Loucy (cell line): ENCODE measurements at regions not wholly inside any gene's neighbourhood (a gene's known extent, or its start where the extent isn't known, plus 50 kb on each side); places are given as distances from the start of the nearest gene placed in this dataset.

ENCODE experiments used
- H2AFZ ChIP-seq: fragments of 200-600 bp; sonication (generic); 2 replicates; pipeline ENCODE4 v1.6.0; 2016; ENCODE audit warnings: antibody characterized with exemption, mild to moderate bottlenecking, low read length, moderate library complexity
- H3F3A ChIP-seq: fragments of 200-600 bp; 2 replicates; pipeline ENCODE4 v1.6.0; 2016; ENCODE audit warnings: antibody characterized with exemption, low read depth, mild to moderate bottlenecking
- H3K27me3 ChIP-seq: fragments of 200-600 bp; sonication (generic); 2 replicates; pipeline ENCODE4 v1.6.1; 2014; ENCODE audit warnings: low read length, mild to moderate bottlenecking; ENCODE audit not compliant: insufficient read depth, poor library complexity, severe bottlenecking
- H3K36me3 ChIP-seq: fragments of 200-600 bp; sonication (generic); 2 replicates; pipeline ENCODE4 v1.6.1; 2016; ENCODE audit warnings: low read length; ENCODE audit not compliant: insufficient read depth
- H3K4me1 ChIP-seq: fragments of 200-600 bp; sonication (generic); 2 replicates; pipeline ENCODE4 v1.5.1; 2014; ENCODE audit warnings: low read length, mild to moderate bottlenecking; ENCODE audit not compliant: insufficient read depth, poor library complexity, severe bottlenecking
- H3K4me2 ChIP-seq: fragments of 200-600 bp; sonication (generic); 2 replicates; pipeline ENCODE4 v1.6.0; 2014; ENCODE audit warnings: antibody characterized with exemption, low read length, low read depth, mild to moderate bottlenecking; ENCODE audit not compliant: poor library complexity, severe bottlenecking
- H3K4me3 ChIP-seq: fragments of 200-600 bp; sonication (generic); 2 replicates; pipeline ENCODE4 v1.5.1; 2014; ENCODE audit warnings: low read length, mild to moderate bottlenecking, mixed read lengths; ENCODE audit not compliant: poor library complexity, severe bottlenecking
- H3K79me2 ChIP-seq: fragments of 200-600 bp; sonication (generic); 2 replicates; pipeline ENCODE4 v1.6.1; 2014; ENCODE audit warnings: low read length; ENCODE audit not compliant: insufficient read depth
- H3K9ac ChIP-seq: fragments of 200-600 bp; sonication (generic); 2 replicates; pipeline ENCODE4 v1.6.0; 2014; ENCODE audit warnings: mild to moderate bottlenecking, low read depth, low read length, moderate library complexity; ENCODE audit not compliant: poor library complexity, severe bottlenecking
- H3K9me2 ChIP-seq: fragments of 200-600 bp; sonication (generic); replicated peaks from 2 replicates; pipeline ENCODE4 v1.6.1; 2016; ENCODE audit warnings: low read depth, low read length, mixed read lengths
- H3K9me3 ChIP-seq: fragments of 200-600 bp; sonication (generic); 2 replicates; pipeline ENCODE4 v1.6.1; 2014; ENCODE audit warnings: mild to moderate bottlenecking, antibody characterized with exemption, low read length, low read depth; ENCODE audit not compliant: insufficient read depth
- H4K20me1 ChIP-seq: fragments of 200-600 bp; sonication (generic); 2 replicates; pipeline ENCODE4 v1.6.0; 2014; ENCODE audit warnings: antibody characterized with exemption, low read length, mild to moderate bottlenecking; ENCODE audit not compliant: insufficient read depth, poor library complexity, severe bottlenecking
- EZH2phosphoT487 ChIP-seq: fragments of 200-600 bp; IDR thresholded peaks from 2 replicates; pipeline ENCODE4 v1.6.1; 2018; ENCODE audit warnings: antibody characterized with exemption, mild to moderate bottlenecking, moderate library complexity, borderline replicate concordance
- TF ChIP-seq, protein P1 (sequence below): fragments of 200-600 bp; sonication (generic); conservative IDR thresholded peaks from 2 replicates; pipeline ENCODE4 v1.5.1; 2014; ENCODE audit warnings: mild to moderate bottlenecking, antibody characterized with exemption, low read length

DNA sequence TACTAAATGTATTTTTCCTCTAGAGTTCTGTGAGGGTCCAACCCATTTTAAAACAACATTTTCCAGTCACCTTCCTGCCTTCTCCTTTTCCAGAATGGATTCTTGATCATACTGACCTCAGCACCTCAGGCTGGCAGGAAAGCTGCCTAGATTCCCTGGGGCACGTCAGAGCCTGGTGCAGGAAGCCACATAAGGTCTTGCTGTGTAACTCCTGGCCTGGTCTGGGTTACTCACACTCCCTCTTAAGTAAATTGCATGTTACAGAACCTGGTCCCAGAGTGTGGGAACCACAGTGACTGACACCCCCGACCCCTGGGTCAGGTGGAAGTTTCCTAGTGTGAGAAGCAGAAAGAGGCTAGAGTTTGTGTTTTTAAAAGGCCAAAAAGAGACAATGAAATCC lies 209.8 kb downstream of the SPTSSA start:
- Histone ChIP-seq H3K4me1 (no peaks in the 10 kb centered on the region), H4K20me1 (no peaks in the 10 kb centered on the region), H2AFZ (no peak overlapping the region), H3K9me2 (no peaks in the 10 kb centered on the region), H3K9ac (no peak overlapping the region), H3K27me3 (no peaks in the 10 kb centered on the region), H3K4me2 (no peak overlapping the region), H3K4me3 (no peak overlapping the region), H3F3A (no peaks in the 10 kb centered on the region), H3K79me2 (no peaks in the 10 kb centered on the region), H3K36me3 (no peaks in the 10 kb centered on the region), H3K9me3 (no peaks in the 10 kb centered on the region)
- no peak for TF ChIP-seq EZH2phosphoT487
- TF ChIP-seq, protein P1, sequence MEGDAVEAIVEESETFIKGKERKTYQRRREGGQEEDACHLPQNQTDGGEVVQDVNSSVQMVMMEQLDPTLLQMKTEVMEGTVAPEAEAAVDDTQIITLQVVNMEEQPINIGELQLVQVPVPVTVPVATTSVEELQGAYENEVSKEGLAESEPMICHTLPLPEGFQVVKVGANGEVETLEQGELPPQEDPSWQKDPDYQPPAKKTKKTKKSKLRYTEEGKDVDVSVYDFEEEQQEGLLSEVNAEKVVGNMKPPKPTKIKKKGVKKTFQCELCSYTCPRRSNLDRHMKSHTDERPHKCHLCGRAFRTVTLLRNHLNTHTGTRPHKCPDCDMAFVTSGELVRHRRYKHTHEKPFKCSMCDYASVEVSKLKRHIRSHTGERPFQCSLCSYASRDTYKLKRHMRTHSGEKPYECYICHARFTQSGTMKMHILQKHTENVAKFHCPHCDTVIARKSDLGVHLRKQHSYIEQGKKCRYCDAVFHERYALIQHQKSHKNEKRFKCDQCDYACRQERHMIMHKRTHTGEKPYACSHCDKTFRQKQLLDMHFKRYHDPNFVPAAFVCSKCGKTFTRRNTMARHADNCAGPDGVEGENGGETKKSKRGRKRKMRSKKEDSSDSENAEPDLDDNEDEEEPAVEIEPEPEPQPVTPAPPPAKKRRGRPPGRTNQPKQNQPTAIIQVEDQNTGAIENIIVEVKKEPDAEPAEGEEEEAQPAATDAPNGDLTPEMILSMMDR: no peak

DNA sequence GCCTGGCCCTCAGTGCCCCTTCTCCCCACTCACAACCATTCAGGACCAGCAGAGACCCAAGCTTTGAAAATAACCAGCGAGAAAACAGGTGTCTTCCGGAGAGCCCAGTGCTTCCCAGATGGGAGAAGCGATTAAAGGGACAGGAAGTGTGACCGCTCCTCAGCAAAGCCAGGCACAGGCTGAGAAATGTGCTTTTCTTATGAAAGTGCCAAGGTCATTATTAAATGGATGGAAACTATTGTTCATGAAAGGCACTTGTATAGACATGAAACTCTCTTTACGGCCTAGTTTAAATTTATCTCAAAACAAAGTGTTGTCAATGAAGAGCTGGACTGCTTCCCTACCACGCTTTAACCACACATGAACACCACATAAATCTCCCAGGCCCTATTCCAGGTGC lies 210.4 kb downstream of the SPTSSA start:
- TF ChIP-seq EZH2phosphoT487: no peak
- TF ChIP-seq, protein P1: no peak
- H3K9ac ChIP-seq: no peak overlapping the region
- no peaks in the 10 kb centered on the region for H3K9me2 ChIP-seq
- H3K4me1 ChIP-seq: no peaks in the 10 kb centered on the region
- no peak overlapping the region for H3K4me2 ChIP-seq
- no peaks in the 10 kb centered on the region for H3F3A ChIP-seq
- no peaks in the 10 kb centered on the region for H3K27me3 ChIP-seq
- no peaks in the 10 kb centered on the region for H3K79me2 ChIP-seq
- H3K4me3 ChIP-seq: no peak overlapping the region
- no peaks in the 10 kb centered on the region for H3K9me3 ChIP-seq
- H3K36me3 ChIP-seq: no peaks in the 10 kb centered on the region
- H4K20me1 ChIP-seq: no peaks in the 10 kb centered on the region
- H2AFZ ChIP-seq: no peak overlapping the region

DNA sequence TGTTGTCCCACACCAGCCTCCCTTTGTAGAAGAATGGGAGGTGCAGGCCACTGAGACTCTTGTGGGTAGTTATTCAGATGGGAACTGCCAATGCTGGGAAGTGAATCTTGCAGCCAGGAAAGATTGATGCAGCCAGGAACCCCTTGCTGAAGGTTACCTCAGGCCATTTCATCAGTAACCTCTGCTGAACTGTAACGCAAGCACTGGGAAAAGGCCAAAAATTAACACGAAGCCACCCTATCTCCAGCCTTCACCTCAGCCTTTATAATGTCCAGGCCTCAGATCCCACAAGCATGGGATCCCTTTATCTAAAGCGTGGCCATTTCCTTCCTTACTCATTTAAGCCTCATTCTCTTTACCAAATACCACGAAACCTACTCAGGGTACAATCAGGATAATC lies 211.1 kb downstream of the SPTSSA start:
- H3K36me3 ChIP-seq: no peaks in the 10 kb centered on the region
- H3K9me3 ChIP-seq: no peaks in the 10 kb centered on the region
- no peaks in the 10 kb centered on the region for H3K79me2 ChIP-seq
- H3F3A ChIP-seq: no peaks in the 10 kb centered on the region
- no peak overlapping the region for H3K9ac ChIP-seq
- H3K4me2 ChIP-seq: no peak overlapping the region
- H4K20me1 ChIP-seq: no peaks in the 10 kb centered on the region
- no peak overlapping the region for H3K4me3 ChIP-seq
- no peak overlapping the region for H2AFZ ChIP-seq
- H3K27me3 ChIP-seq: no peaks in the 10 kb centered on the region
- H3K4me1 ChIP-seq: no peaks in the 10 kb centered on the region
- TF ChIP-seq, protein P1: no peak
- TF ChIP-seq EZH2phosphoT487: no peak
- H3K9me2 ChIP-seq: no peaks in the 10 kb centered on the region
